Mucosa of gallbladder (tissue), 1 donor: ENCODE measurements at regions not wholly inside any gene's neighbourhood (a gene's known extent, or its start where the extent isn't known, plus 50 kb on each side); places are given as distances from the start of the nearest gene placed in this dataset.
A peak's percentile ranks its signal among the peaks of the same experiment; 100 is the strongest.

ENCODE experiments used
- DNase-seq: peaks from one replicate; pipeline ENCODE4 v3.0.0-alpha.2; 2020; ENCODE audit warnings: low spot score
- donor health status: DM: no; HTN: no; CAD: no.

- no peak for DNase-seq
Observed at GRCh38 chr13:32861304-32861703, 154.9 kb upstream of the KL start.

GRCh38 chr13:32863596-32863995 lies 152.6 kb upstream of the KL start:
- DNase-seq, result no peak

DNA sequence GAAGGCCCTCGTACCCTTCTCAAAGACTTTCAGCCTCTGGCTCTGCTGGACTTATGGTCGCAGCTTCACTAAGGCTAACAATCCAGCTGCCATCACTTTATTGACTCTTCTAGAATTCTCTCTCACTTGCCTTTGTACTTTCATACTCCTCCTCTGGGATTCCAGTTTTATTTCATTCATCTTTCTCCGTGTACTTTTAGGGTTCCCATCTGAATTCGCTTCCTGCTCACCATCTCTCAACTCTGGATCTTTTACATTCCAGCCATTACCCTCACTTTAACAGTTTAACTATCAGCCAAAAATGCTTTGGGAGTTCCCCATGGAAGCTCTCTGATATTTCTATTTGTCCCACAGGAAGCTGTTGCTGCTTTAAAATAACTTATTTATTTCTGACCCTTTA lies 149.3 kb upstream of the KL start:
- DNase-seq, result no peak

DNA sequence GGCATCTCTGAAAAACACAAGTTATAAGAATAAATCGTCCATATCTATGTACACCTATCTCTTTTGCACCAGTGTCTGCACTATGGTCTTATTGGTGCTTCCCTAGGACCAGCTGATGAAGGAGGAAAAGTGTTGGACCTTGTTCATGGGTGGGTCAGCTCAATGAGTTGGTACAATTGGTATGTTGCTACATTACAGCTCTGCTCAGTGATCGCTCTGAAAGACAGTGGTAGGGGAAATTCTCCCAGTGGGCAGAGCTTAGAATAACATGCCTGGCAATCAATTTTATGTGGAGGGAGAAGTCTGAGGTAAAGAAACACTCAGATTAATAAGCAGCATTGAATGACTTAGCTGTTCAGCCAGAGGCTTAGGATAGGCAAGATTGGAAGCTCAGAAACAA lies 138.7 kb upstream of the KL start:
- DNase-seq, result no peak

DNA sequence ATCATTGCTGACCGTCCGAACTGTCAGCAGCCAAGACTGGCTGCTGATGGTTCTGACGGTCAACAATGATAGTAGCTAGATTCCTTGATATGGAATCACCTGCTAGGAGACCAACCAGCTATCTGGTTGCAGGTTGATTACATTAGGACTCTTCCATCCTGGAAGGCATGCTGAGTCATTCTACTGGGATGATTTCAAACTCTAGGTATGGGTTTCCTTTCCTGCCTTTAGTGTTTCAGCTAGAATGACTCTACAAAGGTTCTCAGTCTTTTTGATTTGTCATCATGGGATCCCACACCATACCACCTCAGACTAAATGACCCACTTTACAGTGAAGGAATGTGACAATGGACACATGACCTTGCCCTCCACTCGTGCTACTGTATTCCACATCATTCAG lies 138.1 kb upstream of the KL start:
- no peak for DNase-seq

DNA sequence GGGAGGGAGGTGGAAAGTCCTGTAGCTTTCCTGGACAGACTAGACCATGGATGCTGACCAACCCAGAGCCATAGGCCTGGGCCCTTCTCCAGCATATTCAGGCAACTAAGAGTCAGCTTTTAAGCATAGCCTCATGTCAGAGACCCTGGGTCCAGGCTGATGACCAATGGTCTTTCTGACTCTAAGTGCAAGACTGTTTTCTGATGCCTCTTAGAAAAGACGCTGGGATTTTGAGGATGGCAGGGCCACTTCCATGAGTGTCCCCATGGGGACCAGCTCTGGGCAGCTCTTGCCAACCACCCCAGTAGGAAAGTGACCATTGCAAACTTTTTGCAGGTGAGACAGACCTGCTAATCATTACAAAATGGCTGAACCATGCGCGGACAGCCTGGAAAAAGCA lies 135.6 kb upstream of the KL start:
- no peak for DNase-seq

- DNase-seq, result no peak
Observed at GRCh38 chr13:32881074-32881776, 135.0 kb upstream of the KL start.

GRCh38 chr13:32881777-32882145 lies 134.5 kb upstream of the KL start:
- no peak for DNase-seq

DNA sequence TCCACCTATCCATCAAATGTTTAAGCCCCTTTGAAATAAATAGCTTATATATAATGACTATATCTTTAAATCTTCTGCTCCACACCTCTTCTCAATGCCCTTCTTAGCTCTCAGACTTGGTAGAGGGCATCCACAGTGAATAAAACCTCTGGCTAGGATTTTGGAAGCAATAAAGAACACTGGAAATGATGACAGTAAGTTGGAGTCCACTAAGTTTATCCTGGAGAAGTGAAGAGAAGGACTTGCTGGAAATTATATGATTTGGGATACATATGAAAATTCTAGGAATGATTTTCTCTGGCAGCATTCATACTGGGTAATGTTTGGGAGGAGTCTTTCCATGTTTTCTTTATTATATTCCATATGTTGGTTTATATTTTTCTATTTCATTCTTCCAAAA lies 133.5 kb upstream of the KL start:
- no peak for DNase-seq

DNA sequence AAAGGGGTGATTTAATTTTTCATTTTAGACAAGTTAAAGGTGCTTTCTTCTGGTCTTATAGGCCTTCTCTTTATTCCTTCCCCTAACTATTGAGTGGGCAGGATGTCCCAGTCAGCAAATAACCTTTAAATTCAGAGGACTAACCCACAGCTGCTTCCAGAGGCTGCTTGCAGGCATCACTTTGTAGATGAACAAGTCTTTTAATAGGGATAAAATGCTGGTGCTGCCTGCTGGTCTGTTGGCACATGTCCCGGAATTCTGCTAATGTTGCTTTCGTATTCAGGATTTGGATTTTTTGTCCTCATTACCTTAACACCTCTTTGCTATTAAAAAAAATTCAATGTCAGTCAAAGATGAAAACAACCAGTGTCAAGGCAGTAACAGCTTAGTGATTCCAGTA lies 132.7 kb upstream of the KL start:
- DNase-seq, result no peak

DNA sequence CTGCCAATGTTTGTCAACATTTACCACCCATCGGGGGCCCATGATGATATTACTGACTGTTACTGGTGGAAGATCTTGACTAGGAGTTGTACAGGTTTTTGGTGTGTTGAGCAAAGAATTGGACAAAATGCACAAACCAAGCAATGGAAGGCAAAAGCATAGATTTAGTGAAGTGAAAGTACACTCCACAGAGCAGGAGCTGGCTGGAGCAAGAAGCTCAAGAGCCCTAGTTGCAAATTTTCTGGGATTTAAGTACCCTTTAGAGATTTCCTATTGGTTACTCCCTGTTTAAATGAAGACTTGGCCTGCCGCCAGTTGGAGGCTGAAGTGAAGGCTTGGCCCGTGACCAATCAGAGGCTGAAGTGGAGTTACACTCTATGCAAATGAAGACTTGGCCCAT lies 128.6 kb upstream of the KL start:
- no peak for DNase-seq

- no peak for DNase-seq
Observed at GRCh38 chr13:32889986-32890565, 126.1 kb upstream of the KL start.

GRCh38 chr13:32893176-32893575 lies 123.0 kb upstream of the KL start:
- DNase-seq, result no peak

- DNase-seq, result no peak
Observed at GRCh38 chr13:32894589-32895001, 121.6 kb upstream of the KL start.

DNA sequence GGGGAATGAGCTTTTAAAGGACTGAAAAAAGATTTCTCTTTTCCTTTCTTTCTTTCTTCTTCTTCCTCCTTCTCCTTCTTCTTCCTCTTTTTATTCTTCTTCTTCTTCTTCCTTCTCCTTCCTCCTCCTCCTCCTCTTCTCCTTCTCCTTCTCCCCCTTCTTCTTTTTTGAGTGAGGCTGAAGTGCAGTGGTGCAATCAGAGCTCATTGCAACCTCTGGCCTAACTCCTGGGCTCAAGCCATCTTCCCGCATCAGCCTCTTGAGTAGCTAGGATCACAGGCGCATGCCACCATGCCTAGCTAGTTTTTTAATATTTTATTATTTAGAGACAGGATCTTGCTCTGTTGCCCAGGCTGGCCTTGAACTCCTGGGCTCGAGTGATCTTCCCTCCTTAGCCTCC lies 120.9 kb upstream of the KL start:
- DNase-seq, result no peak

- no peak for DNase-seq
Observed at GRCh38 chr13:32897296-32897695, 118.9 kb upstream of the KL start.

- no peak for DNase-seq
Observed at GRCh38 chr13:32902029-32902780, 114.0 kb upstream of the KL start.

DNA sequence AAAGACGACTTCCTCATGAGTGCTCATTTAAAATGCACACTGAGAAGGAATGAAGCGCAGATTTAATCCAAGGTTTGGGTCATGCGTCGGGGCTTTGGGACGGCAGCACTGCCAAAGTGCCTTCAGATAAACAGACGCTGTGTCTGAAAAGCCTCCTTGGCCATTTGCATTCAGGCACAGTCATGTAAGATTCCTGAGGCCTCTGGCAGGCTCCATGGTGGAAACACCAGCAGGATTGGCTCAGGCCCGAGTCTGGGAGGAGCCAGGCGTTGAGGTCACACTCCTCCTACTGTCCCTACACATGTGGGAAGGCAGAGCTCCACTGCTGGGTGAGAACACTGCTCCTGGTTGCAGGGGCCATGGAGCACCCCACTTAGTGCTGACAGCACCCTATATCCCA lies 113.3 kb upstream of the KL start:
- peak; percentile 60 for DNase-seq

DNA sequence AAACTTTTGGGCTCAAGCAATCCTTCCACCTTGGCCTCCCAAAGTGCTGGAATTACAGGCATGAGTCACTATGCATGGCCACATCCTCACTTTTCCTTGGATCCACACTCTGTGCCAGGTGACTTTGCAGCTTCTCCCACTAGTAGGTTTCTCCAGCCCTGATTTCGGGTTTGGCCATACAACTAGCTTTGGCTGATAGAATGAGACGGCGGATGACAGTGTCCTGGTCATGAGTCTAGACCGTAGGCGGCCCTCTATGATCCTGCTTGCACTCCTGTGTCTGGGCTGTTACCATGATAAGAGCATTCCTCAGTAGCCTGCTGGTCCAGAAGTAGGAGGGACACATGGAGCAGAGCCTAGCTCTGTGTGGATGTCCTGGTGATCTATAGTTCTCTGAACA lies 112.5 kb upstream of the KL start:
- DNase-seq, result no peak

DNA sequence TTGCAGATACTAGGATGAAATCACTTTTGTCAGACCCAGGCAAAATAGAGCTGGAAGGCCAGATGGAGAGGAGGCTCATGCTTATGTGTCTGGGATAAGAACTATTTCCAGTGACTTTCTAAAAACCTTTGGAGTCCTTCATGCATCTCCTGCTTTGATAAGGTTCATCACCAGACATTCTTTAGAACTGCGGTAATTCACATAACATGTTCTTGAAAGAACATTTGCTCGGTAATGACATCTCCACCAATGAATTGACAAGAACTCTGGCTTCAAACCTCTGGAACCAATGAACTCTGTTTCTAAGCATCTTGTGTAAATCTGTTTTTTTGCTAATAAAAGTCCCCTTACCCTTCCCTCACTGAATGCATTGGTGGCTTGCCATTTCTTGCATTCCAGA lies 112.0 kb upstream of the KL start:
- DNase-seq, result no peak

DNA sequence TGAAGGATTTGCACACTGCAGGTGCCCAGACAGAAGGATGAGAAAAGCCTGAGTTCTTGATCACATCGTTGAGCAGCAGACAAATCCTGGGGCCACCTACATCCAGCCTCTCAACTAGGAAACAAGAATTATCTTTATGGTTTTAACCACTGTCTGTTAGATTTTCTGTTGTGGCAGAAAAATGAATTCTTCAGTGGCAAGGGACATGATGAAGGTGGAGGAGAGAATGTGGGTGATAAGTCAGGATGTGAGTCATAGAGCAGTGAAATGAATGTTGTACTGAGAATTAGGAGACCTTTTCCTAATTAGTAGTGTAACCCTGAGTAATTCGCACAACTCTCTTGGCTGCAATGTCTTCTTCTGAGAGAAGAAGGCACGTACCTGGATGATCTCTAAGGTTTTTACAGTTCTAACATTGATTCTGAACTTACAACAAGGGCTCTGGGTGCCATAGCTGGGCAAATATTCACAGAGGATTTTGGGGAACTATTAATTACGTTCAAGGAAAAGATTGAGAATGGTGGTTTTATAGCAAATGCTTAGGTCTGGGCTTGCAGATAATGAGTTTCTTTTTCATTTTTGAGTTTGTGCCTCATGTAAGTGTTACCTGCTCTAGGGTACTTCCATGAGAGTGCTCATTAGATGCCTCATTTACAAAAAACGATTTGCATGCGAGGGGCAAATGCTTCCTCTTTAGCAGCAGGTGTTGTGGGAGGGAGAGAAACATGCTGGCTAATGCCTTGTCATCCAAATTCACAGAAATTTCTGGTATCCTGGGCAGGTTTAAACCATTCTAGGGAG lies 111.0 kb upstream of the KL start:
- no peak for DNase-seq

- DNase-seq, result peak; percentile 50
Observed at GRCh38 chr13:32905864-32906180, 110.4 kb upstream of the KL start.

DNA sequence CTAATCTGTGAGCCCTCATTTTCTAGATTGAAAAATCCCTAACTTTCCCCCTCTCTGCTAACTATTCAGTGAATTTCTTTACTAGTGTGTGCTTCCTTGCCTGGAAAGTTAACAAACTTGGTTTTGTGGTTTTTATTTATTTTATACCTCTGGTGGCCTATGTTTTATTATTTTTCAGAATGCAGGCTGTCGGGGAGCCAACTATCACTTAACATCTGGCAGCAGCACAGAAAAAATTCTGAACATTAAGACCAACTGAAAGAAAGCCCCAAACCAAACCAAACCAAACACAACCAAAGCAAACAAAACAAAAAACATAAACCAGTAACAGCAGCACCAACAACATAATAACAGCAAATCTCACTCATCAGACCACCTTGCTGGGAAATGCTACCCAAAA lies 109.0 kb upstream of the KL start:
- DNase-seq, result no peak
